ENCODE measurements at regions not wholly inside any gene's neighbourhood (a gene's known extent, or its start where the extent isn't known, plus 50 kb on each side); places are given as distances from the start of the nearest gene placed in this dataset.

- Histone ChIP-seq H3K36me3 (no peaks in the 10 kb centered on the region), H3K9me3 (peaks cover 0 to 4% of the 10 kb centered on the region in 2 donors), H3K27ac (peak overlapping the region in 1 of 2 donors; percentile 27), H3K4me3 (peak overlapping the region; percentile 56 to 74), H3K4me1 (peaks cover 9 to 12% of the 10 kb centered on the region in 2 donors), H3K27me3 (no peaks in the 10 kb centered on the region)
- intact Hi-C loops (cut with DNase I): no loop called here
- DNase-seq (ENCODE audit: low spot score in 2 of 2): peak in 1 of 2 donors; percentile 65
- TF ChIP-seq CTCF (IDR thresholded peaks at IDR 0.05): peak in 1 of 3 experiments; percentile 22
Observed at GRCh38 chr2:71277536-71278103, 50.7 kb upstream of the PAIP2B start.

- no peak for TF ChIP-seq CTCF (IDR thresholded peaks at IDR 0.05)
- Histone ChIP-seq H3K4me3 (peak overlapping the region; percentile 56 to 74), H3K27me3 (no peaks in the 10 kb centered on the region), H3K9me3 (peaks cover 0 to 4% of the 10 kb centered on the region in 2 donors), H3K27ac (peak overlapping the region in 1 of 2 donors; percentile 72), H3K4me1 (peaks cover 9 to 12% of the 10 kb centered on the region in 2 donors), H3K36me3 (no peaks in the 10 kb centered on the region)
- DNase-seq (ENCODE audit: low spot score in 2 of 2): no peak
- intact Hi-C loops (cut with DNase I): no loop called here
Observed at GRCh38 chr2:71277147-71277475, 50.2 kb upstream of the PAIP2B start.

GRCh38 chr2:71276311-71277146, 49.6 kb upstream of the PAIP2B start:
- Histone ChIP-seq H3K9me3 (peaks cover 0 to 4% of the 10 kb centered on the region in 2 donors), H3K4me3 (peak overlapping the region; percentile 56 to 74), H3K36me3 (no peaks in the 10 kb centered on the region), H3K27ac (peak overlapping the region; percentile 62 to 72), H3K27me3 (no peaks in the 10 kb centered on the region), H3K4me1 (peaks cover 9 to 12% of the 10 kb centered on the region in 2 donors)
- peak; percentile 62 to 88 for DNase-seq (ENCODE audit: low spot score in 2 of 2)
- peak in 1 of 3 experiments; percentile 16 for TF ChIP-seq CTCF (IDR thresholded peaks at IDR 0.05)
- intact Hi-C loops (cut with DNase I): loop anchor here (1.0 kb wide), 1 partner anchor 49 kb away; the partner anchor contains the start of gene PAIP2B

Data from ascending aorta (tissue), 2 donors.